Activated CD4-positive, alpha-beta T cell treated with anti-CD3 and anti-CD28 coated beads, Interleukin-2, amount 10 ng/mL, durations not matched to agents 24 days and 14 days (primary cell): ENCODE measurements at regions not wholly inside any gene's neighbourhood (a gene's known extent, or its start where the extent isn't known, plus 50 kb on each side); places are given as distances from the start of the nearest gene placed in this dataset.
"Not testable (repeated sequence)": the region's sequence is repeated elsewhere in the genome, so short reads cannot be mapped to it uniquely, and the experiment has no call there.

ENCODE experiments used
- DNase-seq: peaks from one replicate; pipeline ENCODE4 v3.0.0; 2022
- H3K27ac Mint-ChIP-seq: one replicate; pipeline ENCODE4 v1.8.0; 2022; ENCODE audit warnings: mild to moderate bottlenecking, mixed read lengths
- H3K27me3 Mint-ChIP-seq: one replicate; pipeline ENCODE4 v1.8.0; 2022; ENCODE audit warnings: mixed read lengths
- H3K36me3 Mint-ChIP-seq: one replicate; pipeline ENCODE4 v1.8.0; 2022; ENCODE audit warnings: low read depth, mild to moderate bottlenecking, mixed read lengths
- H3K4me1 Mint-ChIP-seq: one replicate; pipeline ENCODE4 v1.8.0; 2021; ENCODE audit warnings: mixed read lengths
- H3K4me3 Mint-ChIP-seq: one replicate; pipeline ENCODE4 v1.8.0; 2022; ENCODE audit warnings: mild to moderate bottlenecking, moderate library complexity, mixed read lengths
- H3K9me3 Mint-ChIP-seq: one replicate; pipeline ENCODE4 v1.8.0; 2021; ENCODE audit warnings: mixed read lengths
- intact Hi-C: fragments of 100-400 bp; cut with micrococcal nuclease; formaldehyde crosslinking; loops from one replicate; pipeline ENCODE4 v1.15.1; 2023

DNA sequence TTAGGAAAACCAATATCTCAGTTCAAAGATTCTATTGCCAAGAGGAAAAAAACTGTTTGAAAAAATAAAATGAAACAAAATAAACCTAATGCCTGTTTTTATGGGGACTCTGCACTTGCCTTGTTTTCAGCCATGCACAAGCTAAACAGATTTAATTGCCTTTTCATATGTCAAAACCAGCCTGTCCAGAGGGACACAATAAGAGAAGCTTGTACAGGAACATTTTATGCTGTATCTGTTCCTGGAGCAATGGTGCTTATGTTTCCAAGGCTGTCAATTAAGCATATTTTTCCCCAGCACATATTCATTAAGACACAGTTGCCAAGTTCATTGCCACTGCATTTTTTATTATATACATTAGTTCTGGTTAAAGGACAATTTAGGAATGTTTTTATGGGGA, 470.9 kb downstream of the LRRIQ3 start:
- H3K27me3 Mint-ChIP-seq = no peaks in the 10 kb centered on the region
- no peak overlapping the region for H3K27ac Mint-ChIP-seq
- DNase-seq = no peak
- intact Hi-C loops = no loop called here
- no peak overlapping the region for H3K4me3 Mint-ChIP-seq
- H3K36me3 Mint-ChIP-seq = no peaks in the 10 kb centered on the region
- no peaks in the 10 kb centered on the region for H3K9me3 Mint-ChIP-seq
- H3K4me1 Mint-ChIP-seq = no peaks in the 10 kb centered on the region

DNA sequence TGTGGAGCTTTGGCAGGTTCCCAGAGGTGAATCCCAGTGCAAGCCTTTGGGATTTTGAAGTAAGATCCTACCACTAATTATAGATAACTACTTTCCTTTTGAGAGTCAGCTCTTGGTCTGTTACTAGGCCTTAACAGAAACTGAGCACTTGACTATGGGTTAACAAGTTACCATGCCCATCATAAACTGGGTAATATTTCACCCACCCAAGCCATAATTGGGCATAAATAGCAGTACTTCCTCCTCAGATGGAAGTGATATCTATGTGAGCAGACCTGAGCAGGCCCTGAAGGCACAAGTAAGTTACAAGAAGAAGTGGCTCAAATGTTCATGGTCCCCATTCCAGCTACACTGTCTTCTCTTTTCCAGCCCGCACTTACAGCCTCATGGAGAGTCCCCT, 475.9 kb downstream of the LRRIQ3 start:
- intact Hi-C loops = no loop called here
- Mint-ChIP-seq H3K27ac (no peak overlapping the region), H3K4me3 (no peak overlapping the region), H3K36me3 (no peaks in the 10 kb centered on the region), H3K9me3 (no peaks in the 10 kb centered on the region), H3K27me3 (no peaks in the 10 kb centered on the region), H3K4me1 (no peaks in the 10 kb centered on the region)
- DNase-seq = no peak

DNA sequence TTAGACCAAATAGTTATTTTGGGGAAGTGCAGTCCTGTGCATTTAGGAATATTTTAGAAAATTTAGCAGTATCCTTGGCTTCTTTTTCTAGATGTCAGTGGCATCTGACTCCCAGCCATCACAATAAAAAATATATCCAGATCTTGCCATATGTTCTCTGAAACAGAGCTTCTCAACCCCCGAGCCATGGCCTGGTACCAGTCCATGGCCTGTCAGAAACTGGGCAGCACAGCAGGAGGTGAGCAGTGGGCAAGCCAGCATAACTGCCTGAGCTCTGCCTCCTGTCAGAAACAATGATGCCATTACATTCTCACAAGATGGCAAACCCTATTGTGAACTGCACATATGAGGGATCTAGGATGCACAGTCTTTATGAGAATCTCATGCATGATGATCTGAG, 480.0 kb downstream of the LRRIQ3 start:
- no peaks in the 10 kb centered on the region for H3K9me3 Mint-ChIP-seq
- no peak for DNase-seq
- no peak overlapping the region for H3K27ac Mint-ChIP-seq
- no peaks in the 10 kb centered on the region for H3K36me3 Mint-ChIP-seq
- intact Hi-C loops = no loop called here
- H3K27me3 Mint-ChIP-seq = no peaks in the 10 kb centered on the region
- H3K4me3 Mint-ChIP-seq = no peak overlapping the region
- H3K4me1 Mint-ChIP-seq = no peaks in the 10 kb centered on the region

DNA sequence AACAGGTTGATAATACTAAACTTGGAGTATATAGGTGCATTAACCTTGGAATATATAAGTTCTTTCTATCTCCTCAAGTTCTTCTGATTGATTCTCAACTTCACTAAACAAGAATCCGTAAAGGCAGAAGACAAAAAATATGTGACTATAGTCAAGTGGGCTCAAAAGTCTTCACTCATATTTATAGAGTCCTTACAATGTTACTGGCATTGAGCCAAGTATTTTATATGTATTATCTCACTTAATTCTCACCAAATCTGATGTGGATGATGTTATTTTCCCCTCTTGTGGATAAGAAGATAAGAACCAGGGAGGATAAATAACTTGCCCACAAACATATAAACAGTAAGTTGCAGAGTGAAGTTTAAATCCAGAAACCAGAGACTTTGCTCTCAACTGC, 486.9 kb downstream of the LRRIQ3 start:
- intact Hi-C loops = no loop called here
- no peak overlapping the region for H3K4me3 Mint-ChIP-seq
- no peaks in the 10 kb centered on the region for H3K27me3 Mint-ChIP-seq
- H3K27ac Mint-ChIP-seq = no peak overlapping the region
- H3K9me3 Mint-ChIP-seq = peaks cover 3% of the 10 kb centered on the region
- no peak for DNase-seq
- H3K4me1 Mint-ChIP-seq = no peaks in the 10 kb centered on the region
- H3K36me3 Mint-ChIP-seq = no peaks in the 10 kb centered on the region

DNA sequence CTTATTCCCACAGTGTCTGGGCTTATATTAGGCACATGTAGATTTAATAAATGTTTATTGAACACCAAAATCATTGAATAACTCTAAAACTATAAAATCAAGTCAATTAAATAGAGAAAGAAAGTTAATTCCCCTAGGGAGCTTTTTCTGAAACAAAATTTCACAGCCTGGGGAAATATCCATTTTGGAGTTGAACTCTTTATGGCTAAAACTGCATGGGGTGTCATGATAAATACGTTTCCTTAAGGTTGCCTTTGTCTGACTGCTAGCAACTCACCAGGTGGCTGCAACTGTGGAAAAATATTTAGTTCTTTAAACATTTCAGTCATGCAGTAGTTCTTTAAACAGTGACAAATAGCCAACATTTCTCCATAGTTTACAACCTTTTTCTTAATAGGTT, 496.1 kb downstream of the LRRIQ3 start:
- no peaks in the 10 kb centered on the region for H3K27me3 Mint-ChIP-seq
- intact Hi-C loops = no loop called here
- H3K4me1 Mint-ChIP-seq = no peaks in the 10 kb centered on the region
- peaks cover 3% of the 10 kb centered on the region for H3K9me3 Mint-ChIP-seq
- H3K36me3 Mint-ChIP-seq = no peaks in the 10 kb centered on the region
- H3K4me3 Mint-ChIP-seq = no peak overlapping the region
- H3K27ac Mint-ChIP-seq = no peak overlapping the region
- DNase-seq = no peak

DNA sequence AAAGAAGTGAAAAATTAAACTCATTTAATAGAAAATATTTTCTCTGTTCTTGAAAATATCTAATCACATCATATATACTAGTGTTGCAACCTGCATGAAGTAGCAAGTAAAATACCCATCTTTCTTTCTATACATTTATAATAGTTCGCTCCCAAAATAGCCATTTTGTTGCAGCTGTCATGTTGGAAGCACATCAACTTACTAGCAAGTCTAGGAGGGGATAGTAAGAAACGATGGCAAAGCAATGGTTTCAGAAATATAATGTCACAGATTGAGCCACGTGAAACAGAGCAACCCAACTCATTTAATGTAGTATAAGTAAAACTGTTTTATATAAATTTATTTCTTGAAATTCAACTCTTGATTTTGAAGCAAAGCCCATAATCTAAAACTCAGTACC, 521.8 kb downstream of the LRRIQ3 start:
- Mint-ChIP-seq H3K27me3 (no peaks in the 10 kb centered on the region), H3K27ac (no peak overlapping the region), H3K36me3 (no peaks in the 10 kb centered on the region), H3K4me1 (no peaks in the 10 kb centered on the region), H3K4me3 (no peak overlapping the region), H3K9me3 (no peaks in the 10 kb centered on the region)
- DNase-seq = no peak
- intact Hi-C loops = no loop called here

DNA sequence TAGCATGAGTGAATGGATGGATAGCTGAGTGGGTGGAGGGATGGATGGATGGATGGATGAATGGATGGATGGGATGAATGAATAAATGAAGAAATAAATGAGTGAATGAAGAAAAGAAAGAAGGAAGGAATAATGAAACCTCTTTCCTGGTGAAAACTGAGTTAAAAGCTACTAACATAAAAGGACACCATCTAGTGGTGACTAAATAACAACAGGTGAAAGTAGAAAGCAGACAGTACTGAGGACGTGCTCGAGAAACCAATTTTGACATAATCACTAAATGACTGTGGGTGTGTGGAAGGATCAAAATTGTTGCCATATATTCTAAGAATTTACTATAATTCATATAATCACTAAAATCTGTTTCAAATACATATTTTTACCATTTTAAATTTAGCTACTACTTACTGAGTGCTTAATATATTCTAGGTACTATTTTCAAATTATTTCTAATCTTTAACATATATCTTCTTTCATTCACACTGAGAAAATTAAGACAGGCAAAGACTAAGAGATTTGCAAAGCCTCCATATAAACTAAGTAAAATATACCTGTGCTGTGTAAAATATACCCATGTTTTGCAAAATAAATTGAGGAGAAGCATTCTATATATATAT, 522.9 kb downstream of the LRRIQ3 start:
- Mint-ChIP-seq H3K27ac (no peak overlapping the region), H3K9me3 (no peaks in the 10 kb centered on the region), H3K4me1 (no peaks in the 10 kb centered on the region), H3K27me3 (no peaks in the 10 kb centered on the region), H3K36me3 (no peaks in the 10 kb centered on the region), H3K4me3 (no peak overlapping the region)
- intact Hi-C loops = no loop called here
- no peak for DNase-seq

DNA sequence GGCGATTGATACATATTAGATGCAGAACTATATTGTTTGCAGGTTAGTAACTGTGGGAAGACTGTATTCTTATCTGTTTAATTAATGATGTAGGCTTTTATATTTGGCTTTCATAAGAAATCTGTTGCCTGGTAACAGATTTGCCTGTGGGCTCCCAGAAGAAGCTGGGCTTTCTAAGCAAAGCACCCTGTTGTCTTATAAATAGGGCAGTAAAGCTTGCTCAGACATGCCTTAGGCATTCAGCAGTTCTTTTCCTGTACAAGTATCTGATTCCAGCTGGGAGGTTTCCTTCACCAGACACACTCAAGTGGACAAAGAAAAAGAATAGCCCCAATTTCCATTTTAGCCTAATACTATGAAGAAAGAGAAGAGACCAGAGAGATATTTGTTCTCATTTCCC, 524.0 kb downstream of the LRRIQ3 start:
- Mint-ChIP-seq H3K36me3 (no peaks in the 10 kb centered on the region), H3K9me3 (no peaks in the 10 kb centered on the region), H3K4me3 (no peak overlapping the region), H3K4me1 (no peaks in the 10 kb centered on the region), H3K27me3 (no peaks in the 10 kb centered on the region), H3K27ac (no peak overlapping the region)
- intact Hi-C loops = no loop called here
- no peak for DNase-seq

DNA sequence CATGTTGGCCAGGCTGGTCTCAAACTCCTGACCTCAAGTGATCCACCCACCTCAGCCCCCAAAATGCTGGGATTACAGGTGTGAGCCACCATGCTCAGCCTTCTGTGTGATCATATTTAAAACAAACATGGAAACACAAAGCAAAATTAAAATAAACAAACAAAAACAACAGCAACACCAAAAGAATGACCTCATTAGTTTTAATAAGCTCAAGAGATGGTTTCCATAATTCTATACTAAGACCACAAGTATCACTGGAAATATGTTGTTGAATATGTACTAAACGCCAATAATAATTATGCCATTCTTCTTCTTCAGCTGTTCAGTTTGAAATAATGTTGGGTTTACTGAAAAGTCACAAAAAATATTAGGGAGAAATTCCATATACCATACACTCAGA, 526.4 kb downstream of the LRRIQ3 start:
- H3K9me3 Mint-ChIP-seq = no peaks in the 10 kb centered on the region
- DNase-seq = no peak
- H3K36me3 Mint-ChIP-seq = no peaks in the 10 kb centered on the region
- no peaks in the 10 kb centered on the region for H3K27me3 Mint-ChIP-seq
- no peaks in the 10 kb centered on the region for H3K4me1 Mint-ChIP-seq
- H3K4me3 Mint-ChIP-seq = no peak overlapping the region
- intact Hi-C loops = no loop called here
- no peak overlapping the region for H3K27ac Mint-ChIP-seq

DNA sequence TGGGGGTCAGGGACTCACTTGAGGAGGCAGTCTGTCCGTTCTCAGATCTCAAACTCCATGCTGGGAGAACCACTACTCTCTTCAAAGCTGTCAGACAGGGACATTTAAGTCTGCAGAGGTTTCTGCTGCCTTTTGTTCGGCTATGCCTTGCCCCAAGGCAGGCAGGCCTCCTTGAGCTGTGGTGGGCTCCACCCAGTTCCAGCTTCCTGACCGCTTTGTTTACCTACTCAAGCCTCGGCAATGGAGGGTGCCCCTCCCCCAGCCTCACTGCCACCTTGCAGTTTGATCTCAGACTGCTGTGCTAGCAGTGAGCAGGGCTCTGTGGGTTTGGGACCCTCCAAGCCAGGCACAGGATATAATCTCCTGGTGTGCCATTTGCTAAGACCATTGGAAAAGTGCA, 530.0 kb downstream of the LRRIQ3 start:
- H3K4me1 Mint-ChIP-seq, H3K27ac Mint-ChIP-seq, intact Hi-C loops, H3K4me3 Mint-ChIP-seq, H3K9me3 Mint-ChIP-seq, H3K27me3 Mint-ChIP-seq, H3K36me3 Mint-ChIP-seq, DNase-seq: not testable (repeated sequence)

DNA sequence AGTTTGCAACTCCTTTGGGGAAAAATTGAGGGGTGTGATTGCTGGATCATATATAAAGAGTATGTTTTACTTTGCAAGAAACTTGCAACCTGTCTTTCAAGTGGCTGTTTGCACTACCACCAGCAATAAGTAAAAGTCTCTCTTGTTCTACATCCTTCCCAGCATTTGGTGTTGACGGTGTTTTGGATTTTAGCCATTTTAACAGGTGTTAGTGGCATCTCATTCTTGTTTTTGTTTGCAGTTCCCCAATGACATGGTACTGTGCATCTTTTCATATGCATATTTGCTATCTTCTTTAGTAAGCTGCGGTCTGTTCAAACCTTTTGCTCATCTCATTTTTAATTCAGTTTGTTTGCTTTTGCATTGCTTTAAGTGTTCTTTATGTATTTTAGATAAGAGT, 535.5 kb downstream of the LRRIQ3 start:
- no peaks in the 10 kb centered on the region for H3K27me3 Mint-ChIP-seq
- H3K36me3 Mint-ChIP-seq = no peaks in the 10 kb centered on the region
- no peak overlapping the region for H3K27ac Mint-ChIP-seq
- intact Hi-C loops = no loop called here
- DNase-seq = no peak
- no peak overlapping the region for H3K4me3 Mint-ChIP-seq
- no peaks in the 10 kb centered on the region for H3K9me3 Mint-ChIP-seq
- no peaks in the 10 kb centered on the region for H3K4me1 Mint-ChIP-seq

DNA sequence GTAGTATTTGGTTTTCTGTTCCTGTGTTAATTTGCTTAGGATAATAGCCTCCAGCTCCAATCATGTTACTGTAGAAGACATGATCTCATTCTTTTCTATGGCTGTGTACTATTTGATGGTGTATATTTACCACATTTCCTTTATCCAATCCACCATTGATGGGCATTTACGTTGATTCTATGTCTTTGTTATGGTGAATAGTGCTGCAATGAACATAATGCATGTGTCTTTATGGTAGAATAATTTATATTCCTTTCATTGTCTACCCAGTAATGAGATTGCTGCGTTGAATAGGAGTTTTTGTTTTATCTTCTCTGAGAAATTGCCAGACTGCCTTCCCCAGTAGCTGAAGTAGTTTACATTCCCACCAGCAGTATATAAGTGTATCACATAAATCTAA, 538.8 kb downstream of the LRRIQ3 start:
- no peaks in the 10 kb centered on the region for H3K4me1 Mint-ChIP-seq
- intact Hi-C loops = no loop called here
- H3K27ac Mint-ChIP-seq = no peak overlapping the region
- H3K36me3 Mint-ChIP-seq = no peaks in the 10 kb centered on the region
- DNase-seq = no peak
- no peak overlapping the region for H3K4me3 Mint-ChIP-seq
- H3K9me3 Mint-ChIP-seq = no peaks in the 10 kb centered on the region
- H3K27me3 Mint-ChIP-seq = no peaks in the 10 kb centered on the region

DNA sequence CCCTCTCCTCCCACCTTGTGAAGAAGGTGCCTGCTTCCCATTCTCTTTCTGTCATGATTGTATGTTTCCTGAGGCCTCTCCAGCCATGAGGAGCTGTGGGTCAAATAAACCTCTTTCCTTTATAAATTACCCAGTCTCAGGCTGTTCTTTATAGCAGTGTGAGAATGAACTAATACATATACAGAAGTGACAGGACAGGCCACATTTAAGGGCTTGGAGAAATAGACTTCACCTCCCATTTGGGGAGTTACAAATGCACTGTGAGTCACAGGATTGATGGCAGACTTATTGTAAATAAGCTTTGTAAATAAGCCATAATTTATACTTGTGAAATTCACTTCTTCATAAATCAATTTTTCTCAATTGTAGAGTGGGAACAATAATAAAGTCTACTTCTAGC, 543.3 kb downstream of the LRRIQ3 start:
- no peak overlapping the region for H3K27ac Mint-ChIP-seq
- intact Hi-C loops = no loop called here

DNA sequence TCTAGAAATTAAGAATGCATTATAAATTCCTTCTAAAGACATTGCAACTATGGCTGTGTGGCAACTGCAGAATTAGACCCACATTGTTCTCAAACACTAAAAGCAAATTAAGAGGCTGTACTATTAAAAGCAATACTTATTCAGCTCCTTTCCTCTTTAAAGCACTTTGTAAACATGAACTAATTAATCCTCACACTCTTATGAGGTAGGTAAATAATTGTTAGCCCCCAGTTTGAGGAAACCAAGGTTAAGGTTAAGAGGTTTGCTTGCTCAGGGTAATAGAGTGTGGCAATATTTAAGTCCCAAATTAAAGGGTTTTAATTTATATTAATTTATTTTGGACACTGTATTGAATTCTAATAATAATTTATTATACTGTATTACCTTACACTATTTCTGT, 553.8 kb downstream of the LRRIQ3 start:
- no peaks in the 10 kb centered on the region for H3K4me1 Mint-ChIP-seq
- no peak for DNase-seq
- no peaks in the 10 kb centered on the region for H3K36me3 Mint-ChIP-seq
- peaks cover 2% of the 10 kb centered on the region for H3K9me3 Mint-ChIP-seq
- no peak overlapping the region for H3K4me3 Mint-ChIP-seq
- no peak overlapping the region for H3K27ac Mint-ChIP-seq
- intact Hi-C loops = no loop called here
- no peaks in the 10 kb centered on the region for H3K27me3 Mint-ChIP-seq

More for the DNA sequence above, 543.3 kb downstream of the LRRIQ3 start:
- no peaks in the 10 kb centered on the region for H3K36me3 Mint-ChIP-seq
- no peak for DNase-seq
- no peaks in the 10 kb centered on the region for H3K4me1 Mint-ChIP-seq
- no peaks in the 10 kb centered on the region for H3K9me3 Mint-ChIP-seq
- no peaks in the 10 kb centered on the region for H3K27me3 Mint-ChIP-seq
- no peak overlapping the region for H3K4me3 Mint-ChIP-seq

DNA sequence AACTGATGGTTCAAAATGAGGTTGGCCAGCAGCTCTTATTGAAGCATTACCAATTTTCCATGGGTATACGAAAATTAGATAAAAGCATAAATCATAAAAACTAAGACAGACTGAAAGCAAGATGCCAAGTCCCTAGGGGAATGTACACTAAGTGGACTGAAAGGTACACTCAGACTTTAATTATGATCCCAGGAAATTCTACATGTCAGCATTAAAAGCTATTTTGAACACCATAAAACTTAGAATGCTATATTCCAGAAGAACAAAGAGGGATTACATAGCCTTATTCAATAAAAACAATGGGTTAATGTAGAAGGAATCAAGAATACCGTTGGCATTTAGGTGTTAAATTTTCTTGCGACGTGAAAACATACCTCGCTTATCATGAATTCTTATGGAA, 558.5 kb downstream of the LRRIQ3 start:
- Mint-ChIP-seq H3K9me3 (no peaks in the 10 kb centered on the region), H3K36me3 (no peaks in the 10 kb centered on the region), H3K4me3 (no peak overlapping the region), H3K27me3 (no peaks in the 10 kb centered on the region), H3K4me1 (no peaks in the 10 kb centered on the region), H3K27ac (no peak overlapping the region)
- no peak for DNase-seq
- intact Hi-C loops = no loop called here
